ENCODE measurements at regions not wholly inside any gene's neighbourhood (a gene's known extent, or its start where the extent isn't known, plus 50 kb on each side); places are given as distances from the start of the nearest gene placed in this dataset.

DNA sequence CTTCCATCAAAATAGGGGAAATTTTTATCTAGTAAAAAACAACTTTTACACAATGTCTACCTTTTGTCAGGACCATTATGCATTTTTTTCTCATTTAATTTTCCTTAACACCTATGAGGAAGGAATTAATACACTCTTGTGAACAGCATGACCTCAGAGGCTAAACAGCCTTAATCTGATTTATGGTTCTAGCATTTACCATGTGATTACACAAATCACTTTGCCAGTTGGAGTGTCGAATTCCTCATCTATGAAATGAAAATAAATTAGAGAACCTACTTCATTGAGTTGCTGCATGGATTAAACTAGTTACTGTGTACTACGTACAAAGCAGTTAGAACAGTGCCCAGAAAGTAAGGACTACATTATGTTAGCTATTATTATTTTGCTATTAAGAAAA is 187.7 kb upstream of the MPDZ start:
- ATAC-seq = no peak
- Mint-ChIP-seq H3K4me1 (peaks cover 3% of the 10 kb centered on the region; the same call in 2 of the 3 replicates), H3K4me3 (no peak overlapping the region), H3K36me3 (ENCODE audit: low read depth) (no peaks in the 10 kb centered on the region), H3K27ac (no peak overlapping the region), H3K9me3 (no peaks in the 10 kb centered on the region), H3K27me3 (ENCODE audit: insufficient read depth, low read depth, poor library complexity) (no peaks in the 10 kb centered on the region)
- Histone ChIP-seq H3K27ac (ENCODE audit: low read depth) (no peak overlapping the region), H3K4me2 (no peak overlapping the region), H3K9me2 (ENCODE audit: insufficient read depth) (peaks cover 22% of the 10 kb centered on the region; the same call in 1 of the 2 replicates), H3K36me3 (ENCODE audit: insufficient read depth) (no peaks in the 10 kb centered on the region), H3K27me3 (ENCODE audit: insufficient read depth) (no peaks in the 10 kb centered on the region), H3K4me3 (no peak overlapping the region), H3F3A (replicated peaks; ENCODE audit: low read depth) (no peaks in the 10 kb centered on the region), H2AFZ (no peak overlapping the region), H3K4me1 (ENCODE audit: insufficient read depth) (no peaks in the 10 kb centered on the region), H3K79me2 (replicated peaks; ENCODE audit: insufficient read depth) (no peaks in the 10 kb centered on the region), H4K20me1 (replicated peaks; ENCODE audit: insufficient read depth) (no peaks in the 10 kb centered on the region)
- DNase-seq (ENCODE audit: low spot score) = no peak
- TF ChIP-seq STAT1 (IDR thresholded peaks at IDR 0.05; ENCODE audit: unreplicated experiment) (no peak), ZNF331 (CRISPR knock-in tag; IDR thresholded peaks at IDR 0.05; ENCODE audit: low read depth) (no peak), JUNB (IDR thresholded peaks at IDR 0.05; ENCODE audit: unreplicated experiment) (no peak), POLR2AphosphoS5 (IDR thresholded peaks at IDR 0.05; ENCODE audit: low read depth) (no peak), EZH2 (IDR thresholded peaks at IDR 0.05; ENCODE audit: low read depth, unreplicated experiment) (no peak), EZH2phosphoT487 (IDR thresholded peaks at IDR 0.05; ENCODE audit: unreplicated experiment) (no peak), NANOG (IDR thresholded peaks at IDR 0.05; ENCODE audit: borderline replicate concordance) (no peak), CREB1 (CRISPR knock-in tag; IDR thresholded peaks at IDR 0.05; ENCODE audit: low read depth) (no peak), ZNF114 (CRISPR knock-in tag; IDR thresholded peaks at IDR 0.05) (no peak)
- TF ChIP-seq, protein P1, sequence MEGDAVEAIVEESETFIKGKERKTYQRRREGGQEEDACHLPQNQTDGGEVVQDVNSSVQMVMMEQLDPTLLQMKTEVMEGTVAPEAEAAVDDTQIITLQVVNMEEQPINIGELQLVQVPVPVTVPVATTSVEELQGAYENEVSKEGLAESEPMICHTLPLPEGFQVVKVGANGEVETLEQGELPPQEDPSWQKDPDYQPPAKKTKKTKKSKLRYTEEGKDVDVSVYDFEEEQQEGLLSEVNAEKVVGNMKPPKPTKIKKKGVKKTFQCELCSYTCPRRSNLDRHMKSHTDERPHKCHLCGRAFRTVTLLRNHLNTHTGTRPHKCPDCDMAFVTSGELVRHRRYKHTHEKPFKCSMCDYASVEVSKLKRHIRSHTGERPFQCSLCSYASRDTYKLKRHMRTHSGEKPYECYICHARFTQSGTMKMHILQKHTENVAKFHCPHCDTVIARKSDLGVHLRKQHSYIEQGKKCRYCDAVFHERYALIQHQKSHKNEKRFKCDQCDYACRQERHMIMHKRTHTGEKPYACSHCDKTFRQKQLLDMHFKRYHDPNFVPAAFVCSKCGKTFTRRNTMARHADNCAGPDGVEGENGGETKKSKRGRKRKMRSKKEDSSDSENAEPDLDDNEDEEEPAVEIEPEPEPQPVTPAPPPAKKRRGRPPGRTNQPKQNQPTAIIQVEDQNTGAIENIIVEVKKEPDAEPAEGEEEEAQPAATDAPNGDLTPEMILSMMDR (conservative IDR thresholded peaks at IDR 0.05; ENCODE audit: low read depth in 2 of 2) = no peak
- TF ChIP-seq, protein P2, sequence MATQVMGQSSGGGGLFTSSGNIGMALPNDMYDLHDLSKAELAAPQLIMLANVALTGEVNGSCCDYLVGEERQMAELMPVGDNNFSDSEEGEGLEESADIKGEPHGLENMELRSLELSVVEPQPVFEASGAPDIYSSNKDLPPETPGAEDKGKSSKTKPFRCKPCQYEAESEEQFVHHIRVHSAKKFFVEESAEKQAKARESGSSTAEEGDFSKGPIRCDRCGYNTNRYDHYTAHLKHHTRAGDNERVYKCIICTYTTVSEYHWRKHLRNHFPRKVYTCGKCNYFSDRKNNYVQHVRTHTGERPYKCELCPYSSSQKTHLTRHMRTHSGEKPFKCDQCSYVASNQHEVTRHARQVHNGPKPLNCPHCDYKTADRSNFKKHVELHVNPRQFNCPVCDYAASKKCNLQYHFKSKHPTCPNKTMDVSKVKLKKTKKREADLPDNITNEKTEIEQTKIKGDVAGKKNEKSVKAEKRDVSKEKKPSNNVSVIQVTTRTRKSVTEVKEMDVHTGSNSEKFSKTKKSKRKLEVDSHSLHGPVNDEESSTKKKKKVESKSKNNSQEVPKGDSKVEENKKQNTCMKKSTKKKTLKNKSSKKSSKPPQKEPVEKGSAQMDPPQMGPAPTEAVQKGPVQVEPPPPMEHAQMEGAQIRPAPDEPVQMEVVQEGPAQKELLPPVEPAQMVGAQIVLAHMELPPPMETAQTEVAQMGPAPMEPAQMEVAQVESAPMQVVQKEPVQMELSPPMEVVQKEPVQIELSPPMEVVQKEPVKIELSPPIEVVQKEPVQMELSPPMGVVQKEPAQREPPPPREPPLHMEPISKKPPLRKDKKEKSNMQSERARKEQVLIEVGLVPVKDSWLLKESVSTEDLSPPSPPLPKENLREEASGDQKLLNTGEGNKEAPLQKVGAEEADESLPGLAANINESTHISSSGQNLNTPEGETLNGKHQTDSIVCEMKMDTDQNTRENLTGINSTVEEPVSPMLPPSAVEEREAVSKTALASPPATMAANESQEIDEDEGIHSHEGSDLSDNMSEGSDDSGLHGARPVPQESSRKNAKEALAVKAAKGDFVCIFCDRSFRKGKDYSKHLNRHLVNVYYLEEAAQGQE (IDR thresholded peaks at IDR 0.05; ENCODE audit: unreplicated experiment) = no peak
- TF ChIP-seq, protein P3, sequence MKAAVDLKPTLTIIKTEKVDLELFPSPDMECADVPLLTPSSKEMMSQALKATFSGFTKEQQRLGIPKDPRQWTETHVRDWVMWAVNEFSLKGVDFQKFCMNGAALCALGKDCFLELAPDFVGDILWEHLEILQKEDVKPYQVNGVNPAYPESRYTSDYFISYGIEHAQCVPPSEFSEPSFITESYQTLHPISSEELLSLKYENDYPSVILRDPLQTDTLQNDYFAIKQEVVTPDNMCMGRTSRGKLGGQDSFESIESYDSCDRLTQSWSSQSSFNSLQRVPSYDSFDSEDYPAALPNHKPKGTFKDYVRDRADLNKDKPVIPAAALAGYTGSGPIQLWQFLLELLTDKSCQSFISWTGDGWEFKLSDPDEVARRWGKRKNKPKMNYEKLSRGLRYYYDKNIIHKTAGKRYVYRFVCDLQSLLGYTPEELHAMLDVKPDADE (IDR thresholded peaks at IDR 0.05) = no peak
- TF ChIP-seq, protein P4, sequence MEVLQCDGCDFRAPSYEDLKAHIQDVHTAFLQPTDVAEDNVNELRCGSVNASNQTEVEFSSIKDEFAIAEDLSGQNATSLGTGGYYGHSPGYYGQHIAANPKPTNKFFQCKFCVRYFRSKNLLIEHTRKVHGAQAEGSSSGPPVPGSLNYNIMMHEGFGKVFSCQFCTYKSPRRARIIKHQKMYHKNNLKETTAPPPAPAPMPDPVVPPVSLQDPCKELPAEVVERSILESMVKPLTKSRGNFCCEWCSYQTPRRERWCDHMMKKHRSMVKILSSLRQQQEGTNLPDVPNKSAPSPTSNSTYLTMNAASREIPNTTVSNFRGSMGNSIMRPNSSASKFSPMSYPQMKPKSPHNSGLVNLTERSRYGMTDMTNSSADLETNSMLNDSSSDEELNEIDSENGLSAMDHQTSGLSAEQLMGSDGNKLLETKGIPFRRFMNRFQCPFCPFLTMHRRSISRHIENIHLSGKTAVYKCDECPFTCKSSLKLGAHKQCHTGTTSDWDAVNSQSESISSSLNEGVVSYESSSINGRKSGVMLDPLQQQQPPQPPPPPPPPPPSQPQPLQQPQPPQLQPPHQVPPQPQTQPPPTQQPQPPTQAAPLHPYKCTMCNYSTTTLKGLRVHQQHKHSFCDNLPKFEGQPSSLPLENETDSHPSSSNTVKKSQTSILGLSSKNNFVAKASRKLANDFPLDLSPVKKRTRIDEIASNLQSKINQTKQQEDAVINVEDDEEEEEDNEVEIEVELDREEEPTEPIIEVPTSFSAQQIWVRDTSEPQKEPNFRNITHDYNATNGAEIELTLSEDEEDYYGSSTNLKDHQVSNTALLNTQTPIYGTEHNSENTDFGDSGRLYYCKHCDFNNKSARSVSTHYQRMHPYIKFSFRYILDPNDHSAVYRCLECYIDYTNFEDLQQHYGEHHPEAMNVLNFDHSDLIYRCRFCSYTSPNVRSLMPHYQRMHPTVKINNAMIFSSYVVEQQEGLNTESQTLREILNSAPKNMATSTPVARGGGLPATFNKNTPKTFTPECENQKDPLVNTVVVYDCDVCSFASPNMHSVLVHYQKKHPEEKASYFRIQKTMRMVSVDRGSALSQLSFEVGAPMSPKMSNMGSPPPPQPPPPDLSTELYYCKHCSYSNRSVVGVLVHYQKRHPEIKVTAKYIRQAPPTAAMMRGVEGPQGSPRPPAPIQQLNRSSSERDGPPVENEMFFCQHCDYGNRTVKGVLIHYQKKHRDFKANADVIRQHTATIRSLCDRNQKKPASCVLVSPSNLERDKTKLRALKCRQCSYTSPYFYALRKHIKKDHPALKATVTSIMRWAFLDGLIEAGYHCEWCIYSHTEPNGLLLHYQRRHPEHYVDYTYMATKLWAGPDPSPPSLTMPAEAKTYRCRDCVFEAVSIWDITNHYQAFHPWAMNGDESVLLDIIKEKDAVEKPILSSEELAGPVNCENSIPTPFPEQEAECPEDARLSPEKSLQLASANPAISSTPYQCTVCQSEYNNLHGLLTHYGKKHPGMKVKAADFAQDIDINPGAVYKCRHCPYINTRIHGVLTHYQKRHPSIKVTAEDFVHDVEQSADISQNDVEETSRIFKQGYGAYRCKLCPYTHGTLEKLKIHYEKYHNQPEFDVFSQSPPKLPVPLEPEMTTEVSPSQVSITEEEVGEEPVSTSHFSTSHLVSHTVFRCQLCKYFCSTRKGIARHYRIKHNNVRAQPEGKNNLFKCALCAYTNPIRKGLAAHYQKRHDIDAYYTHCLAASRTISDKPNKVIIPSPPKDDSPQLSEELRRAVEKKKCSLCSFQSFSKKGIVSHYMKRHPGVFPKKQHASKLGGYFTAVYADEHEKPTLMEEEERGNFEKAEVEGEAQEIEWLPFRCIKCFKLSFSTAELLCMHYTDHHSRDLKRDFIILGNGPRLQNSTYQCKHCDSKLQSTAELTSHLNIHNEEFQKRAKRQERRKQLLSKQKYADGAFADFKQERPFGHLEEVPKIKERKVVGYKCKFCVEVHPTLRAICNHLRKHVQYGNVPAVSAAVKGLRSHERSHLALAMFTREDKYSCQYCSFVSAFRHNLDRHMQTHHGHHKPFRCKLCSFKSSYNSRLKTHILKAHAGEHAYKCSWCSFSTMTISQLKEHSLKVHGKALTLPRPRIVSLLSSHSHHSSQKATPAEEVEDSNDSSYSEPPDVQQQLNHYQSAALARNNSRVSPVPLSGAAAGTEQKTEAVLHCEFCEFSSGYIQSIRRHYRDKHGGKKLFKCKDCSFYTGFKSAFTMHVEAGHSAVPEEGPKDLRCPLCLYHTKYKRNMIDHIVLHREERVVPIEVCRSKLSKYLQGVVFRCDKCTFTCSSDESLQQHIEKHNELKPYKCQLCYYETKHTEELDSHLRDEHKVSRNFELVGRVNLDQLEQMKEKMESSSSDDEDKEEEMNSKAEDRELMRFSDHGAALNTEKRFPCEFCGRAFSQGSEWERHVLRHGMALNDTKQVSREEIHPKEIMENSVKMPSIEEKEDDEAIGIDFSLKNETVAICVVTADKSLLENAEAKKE (CRISPR knock-in tag; IDR thresholded peaks at IDR 0.05) = no peak

Data from GM23338 (cell line).